ENCODE measurements at regions not wholly inside any gene's neighbourhood (a gene's known extent, or its start where the extent isn't known, plus 50 kb on each side); places are given as distances from the start of the nearest gene placed in this dataset.

DNA sequence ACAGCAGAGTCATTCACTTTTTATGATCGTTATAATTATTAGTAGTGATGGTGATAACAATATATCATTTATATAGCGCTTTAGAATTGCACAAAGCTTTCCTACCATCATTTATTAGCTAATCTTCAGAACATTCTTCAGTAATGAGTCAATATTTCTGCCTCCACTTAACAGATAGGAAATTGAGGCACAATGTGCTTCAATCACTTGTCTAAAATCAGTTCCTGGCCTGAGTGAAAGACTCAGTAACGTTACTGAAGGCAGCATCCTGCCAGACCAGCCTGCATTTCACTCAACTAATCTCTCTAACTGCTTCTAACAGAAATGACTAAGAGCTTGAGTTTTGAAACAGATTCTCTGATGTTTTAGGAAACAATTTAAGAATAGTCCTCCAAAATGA is 412.1 kb downstream of the MZT1 start:
- no peak overlapping the region for H3K4me3 Mint-ChIP-seq (ENCODE audit: unreplicated experiment)
- TF ChIP-seq, protein P1, sequence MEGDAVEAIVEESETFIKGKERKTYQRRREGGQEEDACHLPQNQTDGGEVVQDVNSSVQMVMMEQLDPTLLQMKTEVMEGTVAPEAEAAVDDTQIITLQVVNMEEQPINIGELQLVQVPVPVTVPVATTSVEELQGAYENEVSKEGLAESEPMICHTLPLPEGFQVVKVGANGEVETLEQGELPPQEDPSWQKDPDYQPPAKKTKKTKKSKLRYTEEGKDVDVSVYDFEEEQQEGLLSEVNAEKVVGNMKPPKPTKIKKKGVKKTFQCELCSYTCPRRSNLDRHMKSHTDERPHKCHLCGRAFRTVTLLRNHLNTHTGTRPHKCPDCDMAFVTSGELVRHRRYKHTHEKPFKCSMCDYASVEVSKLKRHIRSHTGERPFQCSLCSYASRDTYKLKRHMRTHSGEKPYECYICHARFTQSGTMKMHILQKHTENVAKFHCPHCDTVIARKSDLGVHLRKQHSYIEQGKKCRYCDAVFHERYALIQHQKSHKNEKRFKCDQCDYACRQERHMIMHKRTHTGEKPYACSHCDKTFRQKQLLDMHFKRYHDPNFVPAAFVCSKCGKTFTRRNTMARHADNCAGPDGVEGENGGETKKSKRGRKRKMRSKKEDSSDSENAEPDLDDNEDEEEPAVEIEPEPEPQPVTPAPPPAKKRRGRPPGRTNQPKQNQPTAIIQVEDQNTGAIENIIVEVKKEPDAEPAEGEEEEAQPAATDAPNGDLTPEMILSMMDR (IDR thresholded peaks at IDR 0.05) = no peak
- H3K36me3 Mint-ChIP-seq (ENCODE audit: unreplicated experiment) = no peaks in the 10 kb centered on the region
- no peaks in the 10 kb centered on the region for H3K9me3 Mint-ChIP-seq (ENCODE audit: unreplicated experiment)
- H3K27me3 Mint-ChIP-seq (ENCODE audit: unreplicated experiment) = peaks cover 23% of the 10 kb centered on the region
- H3K4me1 Mint-ChIP-seq (ENCODE audit: unreplicated experiment) = no peaks in the 10 kb centered on the region
- no peak for DNase-seq (ENCODE audit: extremely low spot score, unreplicated experiment)
- H3K27ac Mint-ChIP-seq (ENCODE audit: unreplicated experiment) = no peak overlapping the region

DNA sequence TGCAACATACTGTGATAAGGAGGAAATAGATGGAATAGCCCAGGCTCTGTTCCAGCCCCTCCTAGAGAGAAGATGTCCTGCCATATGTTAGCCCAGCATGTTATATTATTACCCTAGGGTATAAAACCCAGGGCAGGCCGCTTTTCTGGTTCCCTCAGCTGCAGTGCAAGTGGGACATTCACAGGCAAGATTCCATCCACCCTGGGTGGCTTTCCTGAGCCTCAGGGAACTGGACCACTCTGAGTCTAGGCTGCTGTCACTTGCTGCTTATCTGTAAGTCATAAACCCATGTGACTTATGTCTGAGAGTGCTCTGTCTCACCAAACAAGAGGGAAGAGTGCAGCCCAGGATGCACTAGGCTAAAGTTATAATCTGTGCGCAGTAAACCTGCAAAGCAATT is 413.2 kb downstream of the MZT1 start:
- H3K9me3 Mint-ChIP-seq (ENCODE audit: unreplicated experiment) = no peaks in the 10 kb centered on the region
- no peak overlapping the region for H3K27ac Mint-ChIP-seq (ENCODE audit: unreplicated experiment)

DNA sequence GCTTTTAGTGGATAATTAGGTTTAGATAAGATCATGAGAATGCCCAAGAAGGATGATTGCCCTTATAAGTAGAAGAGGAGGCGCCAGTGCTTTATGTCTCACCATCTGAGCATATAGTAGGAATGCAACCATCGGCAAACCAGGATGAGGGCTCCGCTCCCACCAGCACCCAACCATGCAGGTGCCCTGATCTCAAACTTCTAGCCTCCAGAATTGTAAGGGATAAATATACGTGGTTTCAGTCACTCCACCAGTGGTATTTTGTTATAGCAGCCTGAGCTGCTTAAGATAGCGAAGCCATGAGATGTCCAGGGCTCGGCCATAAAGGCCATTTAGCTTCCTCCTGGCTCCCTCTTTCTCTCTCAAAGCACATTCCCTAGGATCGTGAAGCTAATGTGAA is 413.9 kb downstream of the MZT1 start:
- Mint-ChIP-seq H3K27me3 (ENCODE audit: unreplicated experiment) (peaks cover 17% of the 10 kb centered on the region), H3K36me3 (ENCODE audit: unreplicated experiment) (no peaks in the 10 kb centered on the region), H3K4me3 (ENCODE audit: unreplicated experiment) (no peak overlapping the region), H3K4me1 (ENCODE audit: unreplicated experiment) (no peaks in the 10 kb centered on the region), H3K27ac (ENCODE audit: unreplicated experiment) (no peak overlapping the region), H3K9me3 (ENCODE audit: unreplicated experiment) (no peaks in the 10 kb centered on the region)
- DNase-seq (ENCODE audit: extremely low spot score, unreplicated experiment) = no peak
- TF ChIP-seq, protein P1 (IDR thresholded peaks at IDR 0.05) = no peak

More for the DNA sequence above, 413.2 kb downstream of the MZT1 start:
- no peak overlapping the region for H3K4me3 Mint-ChIP-seq (ENCODE audit: unreplicated experiment)
- TF ChIP-seq, protein P1 (IDR thresholded peaks at IDR 0.05) = no peak
- no peak for DNase-seq (ENCODE audit: extremely low spot score, unreplicated experiment)
- H3K36me3 Mint-ChIP-seq (ENCODE audit: unreplicated experiment) = no peaks in the 10 kb centered on the region
- H3K4me1 Mint-ChIP-seq (ENCODE audit: unreplicated experiment) = no peaks in the 10 kb centered on the region
- peaks cover 17% of the 10 kb centered on the region for H3K27me3 Mint-ChIP-seq (ENCODE audit: unreplicated experiment)

DNA sequence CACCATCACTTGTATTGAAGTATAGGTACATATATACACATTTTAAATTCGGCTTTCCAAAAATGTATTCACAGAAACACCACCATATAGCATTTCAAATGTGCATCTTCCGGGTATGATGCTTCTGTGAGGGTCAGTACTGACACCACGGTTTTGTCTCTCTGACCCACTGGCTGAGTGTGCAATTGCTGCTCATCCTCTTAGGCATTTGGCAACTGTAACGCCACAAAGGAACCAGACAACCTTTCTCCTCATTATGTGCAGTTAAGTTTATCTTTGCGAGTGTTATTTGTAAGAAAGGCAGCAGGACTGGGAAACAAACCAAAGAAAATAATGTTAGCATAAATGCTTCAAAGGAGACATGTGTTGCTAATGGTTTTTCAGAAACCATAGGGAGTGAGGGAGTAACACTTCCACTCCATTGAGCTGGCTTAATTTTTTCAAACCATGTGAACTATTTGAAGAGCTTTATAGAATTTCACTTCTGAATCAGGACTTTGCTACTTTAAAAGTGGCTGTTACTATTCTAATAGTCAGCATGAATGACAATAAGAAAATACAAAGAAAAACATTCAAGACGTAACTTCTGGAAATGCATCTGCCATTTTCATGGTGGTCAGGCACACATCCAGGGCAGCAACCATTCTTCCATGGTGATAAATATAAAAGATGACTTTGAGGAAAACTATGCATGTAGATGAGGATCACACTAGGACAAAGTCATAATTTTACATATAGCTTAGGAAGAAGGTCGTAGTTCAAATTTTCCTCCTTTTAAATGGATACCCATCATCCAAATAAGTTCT is 423.3 kb downstream of the MZT1 start:
- Mint-ChIP-seq H3K4me1 (ENCODE audit: unreplicated experiment) (no peaks in the 10 kb centered on the region), H3K4me3 (ENCODE audit: unreplicated experiment) (no peak overlapping the region), H3K27ac (ENCODE audit: unreplicated experiment) (no peak overlapping the region), H3K36me3 (ENCODE audit: unreplicated experiment) (no peaks in the 10 kb centered on the region), H3K9me3 (ENCODE audit: unreplicated experiment) (no peaks in the 10 kb centered on the region), H3K27me3 (ENCODE audit: unreplicated experiment) (peaks cover 3% of the 10 kb centered on the region)
- TF ChIP-seq, protein P1 (IDR thresholded peaks at IDR 0.05) = no peak
- no peak for DNase-seq (ENCODE audit: extremely low spot score, unreplicated experiment)

DNA sequence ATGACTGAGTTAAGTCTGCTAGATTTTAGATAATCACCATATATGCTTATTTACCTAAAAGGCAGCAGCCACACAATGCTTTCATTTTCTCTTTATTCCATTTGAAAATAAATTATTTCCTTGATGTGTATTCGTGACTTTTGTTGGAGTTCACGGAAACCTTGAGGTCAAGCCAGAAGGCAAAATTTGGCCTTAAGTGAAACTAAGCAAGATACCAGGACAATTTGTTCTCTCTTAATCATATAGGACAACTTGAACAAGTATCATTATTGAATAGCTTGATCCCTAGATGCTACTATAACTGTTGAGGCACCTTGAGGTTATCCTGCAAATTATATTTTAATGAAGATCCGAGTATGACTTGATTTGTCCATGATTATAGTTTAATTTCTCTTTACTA is 429.2 kb upstream of the DACH1 start:
- H3K36me3 Mint-ChIP-seq (ENCODE audit: unreplicated experiment) = no peaks in the 10 kb centered on the region
- no peaks in the 10 kb centered on the region for H3K9me3 Mint-ChIP-seq (ENCODE audit: unreplicated experiment)
- no peak overlapping the region for H3K4me3 Mint-ChIP-seq (ENCODE audit: unreplicated experiment)
- H3K27ac Mint-ChIP-seq (ENCODE audit: unreplicated experiment) = no peak overlapping the region
- peaks cover 11% of the 10 kb centered on the region for H3K4me1 Mint-ChIP-seq (ENCODE audit: unreplicated experiment)
- peaks cover 3% of the 10 kb centered on the region for H3K27me3 Mint-ChIP-seq (ENCODE audit: unreplicated experiment)
- TF ChIP-seq, protein P1 (IDR thresholded peaks at IDR 0.05) = no peak
- DNase-seq (ENCODE audit: extremely low spot score, unreplicated experiment) = no peak

Data from osteocyte (in vitro differentiated cells).